ENCODE measurements at regions not wholly inside any gene's neighbourhood (a gene's known extent, or its start where the extent isn't known, plus 50 kb on each side); places are given as distances from the start of the nearest gene placed in this dataset.
"Not testable (repeated sequence)": the region's sequence is repeated elsewhere in the genome, so short reads cannot be mapped to it uniquely, and the experiment has no call there.

DNA sequence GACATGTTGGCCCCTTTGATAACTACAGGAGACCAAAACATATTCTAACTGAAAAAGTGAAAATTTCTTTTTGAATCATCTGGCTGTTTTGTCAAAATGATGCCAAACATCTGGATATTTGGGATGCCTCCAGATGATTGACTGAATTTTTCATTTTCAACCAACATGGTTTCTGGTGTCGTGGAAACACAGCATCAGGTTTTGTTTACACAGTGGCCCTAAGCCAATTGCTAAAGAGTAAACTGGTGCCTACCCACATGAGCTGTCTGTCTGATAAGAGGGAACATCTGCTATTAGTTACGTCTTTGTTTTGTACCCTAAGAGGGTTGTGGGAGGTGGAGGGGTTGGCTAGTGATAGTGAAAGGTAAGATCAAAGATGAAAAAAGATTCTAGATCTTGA, 204.8 kb downstream of the KCNK2 start:
- peak; percentile 15 for DNase-seq (ENCODE audit: low read depth)

- DNase-seq (ENCODE audit: low read depth), result peak; percentile 55
These were observed 207.5 kb downstream of the KCNK2 start for GRCh38 chr1:215290018-215290417.

- no peak for DNase-seq (ENCODE audit: low read depth)
These were observed 210.4 kb downstream of the KCNK2 start for GRCh38 chr1:215292932-215293331.

GRCh38 chr1:215306426-215306825, 223.9 kb downstream of the KCNK2 start:
- DNase-seq (ENCODE audit: low read depth), result no peak

DNA sequence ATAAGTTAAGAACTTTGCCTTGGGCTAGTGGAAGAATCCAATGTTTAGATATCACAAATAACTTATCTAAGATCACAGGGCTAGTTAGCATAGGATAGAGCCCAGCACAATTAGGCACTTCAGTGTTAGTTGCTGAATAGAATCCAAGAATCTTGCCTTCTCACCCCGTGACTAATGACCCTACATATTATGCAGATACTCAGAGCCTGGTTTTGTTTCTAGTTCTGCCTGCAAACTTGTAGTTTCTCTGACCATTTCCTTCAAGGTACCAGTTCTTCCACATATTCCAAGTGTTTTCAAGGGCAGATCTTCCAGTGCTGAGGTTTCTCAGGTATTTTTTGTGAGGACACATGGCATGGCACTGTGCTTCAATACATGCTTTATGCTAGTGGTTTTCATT, 239.3 kb downstream of the KCNK2 start:
- DNase-seq (ENCODE audit: low read depth), result no peak

DNA sequence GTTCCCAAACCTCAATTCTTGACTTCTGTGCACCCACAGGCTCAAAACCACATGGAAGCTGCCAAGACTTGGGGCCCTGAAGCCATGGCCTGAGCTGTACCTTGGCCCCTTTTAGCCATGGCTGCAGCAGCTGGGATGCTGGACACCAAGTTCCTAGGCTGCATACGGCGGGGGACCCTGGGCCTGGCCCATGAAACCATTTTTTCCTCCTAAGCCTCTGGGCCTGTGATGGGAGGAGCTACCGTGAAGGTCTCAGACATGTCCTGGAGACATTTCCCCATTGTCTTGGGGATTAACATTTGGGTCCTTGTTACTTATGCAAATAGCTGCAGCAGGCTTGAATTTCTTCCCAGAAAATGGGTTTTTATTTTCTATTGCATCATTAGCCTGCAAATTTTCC, 241.5 kb downstream of the KCNK2 start:
- not testable (repeated sequence) for DNase-seq (ENCODE audit: low read depth)

DNA sequence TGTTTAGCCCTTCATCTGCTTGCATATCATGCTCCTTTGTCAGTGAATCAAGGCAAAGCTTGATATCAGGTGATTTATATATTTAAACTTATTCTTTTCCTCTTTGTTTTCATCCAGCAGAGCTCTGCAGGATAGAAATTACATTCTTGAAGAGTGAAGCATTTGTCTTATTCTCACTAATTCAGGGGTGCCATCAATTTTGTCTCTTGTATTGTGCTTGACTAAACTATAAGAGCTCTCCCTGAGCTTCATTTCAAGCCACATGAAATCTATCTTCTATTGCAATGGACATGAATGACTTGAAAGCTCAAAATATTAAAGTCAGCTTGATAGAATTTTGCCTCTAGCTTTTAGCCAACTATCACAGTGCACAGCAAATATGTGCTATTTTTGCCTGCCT, 236.7 kb upstream of the KCTD3 start:
- no peak for DNase-seq (ENCODE audit: low read depth)

GRCh38 chr1:215344539-215344938, 222.6 kb upstream of the KCTD3 start:
- no peak for DNase-seq (ENCODE audit: low read depth)

- no peak for DNase-seq (ENCODE audit: low read depth)
These were observed 221.9 kb upstream of the KCTD3 start for GRCh38 chr1:215345208-215345607.

- peak; percentile 5 for DNase-seq (ENCODE audit: low read depth)
These were observed 221.3 kb upstream of the KCTD3 start for GRCh38 chr1:215345766-215346165.

DNA sequence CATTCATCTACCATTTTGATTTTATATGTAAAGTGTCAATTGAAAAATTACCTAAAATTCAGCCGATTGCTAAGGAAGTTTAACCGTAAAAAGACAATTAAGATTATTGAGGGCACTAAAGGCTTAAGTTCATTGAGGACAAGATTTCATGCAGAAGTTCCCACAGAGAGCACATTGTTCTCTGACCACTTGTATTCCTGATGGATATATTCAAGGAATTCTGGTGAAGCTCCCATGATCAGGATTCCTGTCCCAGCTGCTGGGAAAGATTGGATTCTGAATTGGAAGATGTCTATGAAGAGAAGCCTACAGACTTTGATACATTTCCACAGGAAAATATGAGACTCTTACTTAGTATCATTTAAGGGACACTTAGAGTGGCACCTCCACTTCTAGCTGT, 209.2 kb upstream of the KCTD3 start:
- no peak for DNase-seq (ENCODE audit: low read depth)

DNA sequence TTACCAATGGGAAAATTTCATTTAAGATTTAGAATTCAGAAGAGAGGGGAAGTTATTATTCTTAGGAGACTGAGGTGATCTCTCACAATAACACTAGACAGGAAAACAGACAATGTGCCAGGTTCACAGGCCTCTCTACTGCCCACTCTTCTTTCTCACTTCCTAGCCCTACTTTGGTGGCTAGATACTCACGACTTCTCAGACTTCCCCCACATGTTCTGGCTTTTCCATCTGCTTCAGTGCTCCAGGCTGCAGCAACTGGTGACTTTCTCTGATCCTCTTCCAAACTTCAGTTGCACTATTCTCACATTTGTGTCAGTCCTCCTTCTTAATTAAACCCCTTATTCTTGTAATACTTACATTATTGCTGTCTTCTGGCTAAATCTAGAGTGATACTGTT, 208.7 kb upstream of the KCTD3 start:
- no peak for DNase-seq (ENCODE audit: low read depth)

DNA sequence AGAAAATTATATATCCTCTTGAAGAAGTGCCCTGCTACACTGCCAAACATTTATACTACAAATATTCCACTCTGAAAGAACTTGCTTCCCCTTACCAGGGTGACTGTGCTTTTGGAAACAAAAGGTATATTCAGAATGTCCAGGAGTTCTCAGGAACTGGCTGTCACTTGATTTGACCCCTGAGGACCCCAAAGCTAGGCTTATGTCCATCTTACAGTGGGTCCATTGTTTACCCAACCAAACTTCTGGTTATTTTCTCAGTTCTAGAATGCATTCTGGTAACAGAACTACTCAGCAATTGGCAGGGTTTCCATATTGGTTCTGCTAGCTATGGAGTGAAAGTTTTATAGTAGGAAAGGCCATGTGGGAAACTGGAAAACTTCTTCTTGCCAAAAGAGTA, 207.1 kb upstream of the KCTD3 start:
- no peak for DNase-seq (ENCODE audit: low read depth)

DNA sequence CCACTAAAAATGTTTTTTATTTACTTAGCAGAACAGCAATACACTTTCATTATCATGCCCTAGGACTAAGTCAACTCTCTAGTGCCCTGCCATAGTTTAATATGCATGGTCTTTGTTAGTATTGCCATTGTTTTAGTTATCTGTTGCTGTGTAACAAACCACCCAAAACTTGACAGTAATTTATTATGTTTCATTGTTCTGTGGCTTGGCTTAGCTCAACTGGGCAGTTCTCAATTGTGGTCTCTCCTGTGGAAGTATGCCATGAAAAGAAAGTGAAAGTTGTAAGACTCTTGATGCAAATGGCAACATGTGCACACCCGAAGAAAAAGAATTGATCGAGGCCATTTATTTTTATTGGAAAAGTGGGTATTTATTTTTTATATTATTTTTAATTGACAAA, 206.3 kb upstream of the KCTD3 start:
- no peak for DNase-seq (ENCODE audit: low read depth)

GRCh38 chr1:215375381-215375780, 191.7 kb upstream of the KCTD3 start:
- no peak for DNase-seq (ENCODE audit: low read depth)

GRCh38 chr1:215376544-215377264, 190.4 kb upstream of the KCTD3 start:
- DNase-seq (ENCODE audit: low read depth), result peak; percentile 22

GRCh38 chr1:215377746-215378145, 189.4 kb upstream of the KCTD3 start:
- DNase-seq (ENCODE audit: low read depth), result no peak

GRCh38 chr1:215380566-215380965, 186.5 kb upstream of the KCTD3 start:
- DNase-seq (ENCODE audit: low read depth), result no peak

GRCh38 chr1:215393476-215393875, 173.6 kb upstream of the KCTD3 start:
- DNase-seq (ENCODE audit: low read depth), result peak; percentile 7

GRCh38 chr1:215394084-215394991, 172.8 kb upstream of the KCTD3 start:
- DNase-seq (ENCODE audit: low read depth), result no peak

DNA sequence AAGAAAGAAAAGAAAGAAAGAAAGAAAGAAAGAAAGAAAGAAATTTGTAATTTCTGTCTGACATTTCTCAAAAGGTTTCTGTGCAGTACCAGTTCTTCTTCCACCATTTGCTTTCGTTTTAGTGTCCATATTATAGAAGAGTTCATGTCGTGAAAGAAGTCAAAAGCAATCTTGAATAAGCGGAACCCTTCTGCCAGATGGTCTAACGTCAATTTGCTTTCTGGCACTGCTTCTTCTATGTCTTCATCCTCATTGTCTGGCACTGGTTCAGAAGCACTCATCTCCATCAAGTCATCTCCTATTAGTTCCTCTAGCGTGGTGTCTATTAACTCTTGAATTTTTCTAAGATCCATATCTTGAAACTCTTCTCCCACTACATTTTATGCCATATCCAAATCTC, 170.0 kb upstream of the KCTD3 start:
- no peak for DNase-seq (ENCODE audit: low read depth)

DNA sequence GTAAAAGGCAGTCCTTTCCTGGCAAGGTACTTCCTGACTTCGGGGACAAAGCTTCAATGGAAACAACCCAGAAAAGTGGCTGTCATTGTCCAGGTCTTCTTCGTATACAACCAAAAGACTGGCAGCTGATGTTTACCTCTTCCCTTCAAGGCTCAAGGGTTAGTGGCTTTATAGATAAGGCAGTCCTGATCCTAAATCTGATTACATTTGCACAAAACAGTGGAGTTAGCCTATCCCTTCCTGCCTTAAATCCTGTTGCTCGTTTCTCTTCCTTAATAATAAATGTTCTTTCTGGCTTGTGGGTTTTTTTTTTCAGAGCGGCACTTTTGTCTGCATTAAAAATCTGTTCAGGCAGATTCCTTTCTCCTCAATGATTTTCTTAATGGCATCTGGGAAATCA, 169.3 kb upstream of the KCTD3 start:
- no peak for DNase-seq (ENCODE audit: low read depth)

DNA sequence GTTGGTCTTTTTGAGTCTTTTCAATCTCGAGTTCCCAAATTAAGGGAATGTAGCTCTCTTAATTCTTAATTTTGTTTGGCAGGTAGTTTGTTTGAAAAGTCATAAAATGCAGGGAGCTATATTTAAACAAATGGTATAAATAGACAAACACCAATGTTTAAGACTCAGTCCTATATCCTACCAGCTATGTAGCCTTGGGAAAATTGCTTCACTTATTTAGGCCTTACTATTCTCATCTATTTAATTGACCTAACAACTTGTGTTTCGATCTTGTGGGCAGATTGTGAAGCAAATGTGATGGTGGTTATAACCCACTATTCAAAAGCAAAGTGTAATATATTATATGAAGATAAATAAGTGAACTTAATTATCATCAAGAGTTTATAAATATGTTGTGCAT, 167.3 kb upstream of the KCTD3 start:
- DNase-seq (ENCODE audit: low read depth), result no peak
